Osteoblast (primary cell): ENCODE measurements at regions not wholly inside any gene's neighbourhood (a gene's known extent, or its start where the extent isn't known, plus 50 kb on each side); places are given as distances from the start of the nearest gene placed in this dataset.
"Not testable (repeated sequence)": the region's sequence is repeated elsewhere in the genome, so short reads cannot be mapped to it uniquely, and the experiment has no call there.

Source experiments
- DNase-seq: peaks from one replicate; pipeline ENCODE4 v3.0.0; 2011; ENCODE audit warnings: low spot score, mixed read lengths; ENCODE audit not compliant: insufficient read length; ENCODE audit errors: missing footprints
- H2AFZ ChIP-seq: 2 replicates; pipeline ENCODE4 v1.6.0; 2011; ENCODE audit warnings: mild to moderate bottlenecking, low read length
- H3K27ac ChIP-seq: 2 replicates; pipeline ENCODE4 v1.5.1; 2011; ENCODE audit warnings: mild to moderate bottlenecking, low read depth, low read length, moderate library complexity
- H3K27me3 ChIP-seq: 2 replicates; pipeline ENCODE4 v1.6.0; 2012; ENCODE audit warnings: mild to moderate bottlenecking, control low read depth, inconsistent platforms, low read length, moderate library complexity; ENCODE audit not compliant: insufficient read depth
- H3K36me3 ChIP-seq: 2 replicates; pipeline ENCODE4 v1.5.1; 2011; ENCODE audit warnings: mild to moderate bottlenecking, low read length, control low read depth, moderate library complexity; ENCODE audit not compliant: insufficient read depth
- H3K4me1 ChIP-seq: 2 replicates; pipeline ENCODE4 v1.5.1; 2011; ENCODE audit warnings: mild to moderate bottlenecking, low read length, control low read depth, moderate library complexity; ENCODE audit not compliant: insufficient read depth
- H3K4me2 ChIP-seq: 2 replicates; pipeline ENCODE4 v1.6.0; 2011; ENCODE audit warnings: mild to moderate bottlenecking, low read length; ENCODE audit not compliant: insufficient read depth
- H3K4me3 ChIP-seq: fragments of 200-600 bp; sonication (generic); 3 replicates; pipeline ENCODE4 v1.5.1; 2012; ENCODE audit warnings: mild to moderate bottlenecking, low read length, inconsistent platforms; ENCODE audit not compliant: insufficient read depth
- H3K79me2 ChIP-seq: 2 replicates; pipeline ENCODE4 v1.6.0; 2012; ENCODE audit warnings: mild to moderate bottlenecking, low read length, control low read depth, inconsistent platforms; ENCODE audit not compliant: insufficient read depth
- H3K9me3 ChIP-seq: 2 replicates; pipeline ENCODE4 v1.5.1; 2011; ENCODE audit warnings: low read depth, low read length, control low read depth
- H4K20me1 ChIP-seq: 2 replicates; pipeline ENCODE4 v1.6.0; 2012; ENCODE audit warnings: mild to moderate bottlenecking, low read length, control low read depth; ENCODE audit not compliant: insufficient read depth
- TF ChIP-seq, protein P1 (sequence below): IDR thresholded peaks from 2 replicates; pipeline ENCODE4 v1.5.1; 2011; ENCODE audit warnings: mild to moderate bottlenecking, low read depth, low read length, moderate library complexity; ENCODE audit errors: extremely low read depth

GRCh38 chr4:3628868-3629175, 96.6 kb upstream of the LRPAP1 start:
- no peaks in the 10 kb centered on the region for H3K36me3 ChIP-seq
- H3K79me2 ChIP-seq = no peaks in the 10 kb centered on the region
- no peak overlapping the region for H3K4me2 ChIP-seq
- DNase-seq = peak; percentile 52
- no peaks in the 10 kb centered on the region for H4K20me1 ChIP-seq
- no peaks in the 10 kb centered on the region for H3K9me3 ChIP-seq
- H3K27me3 ChIP-seq = peaks cover 12% of the 10 kb centered on the region
- TF ChIP-seq, protein P1, sequence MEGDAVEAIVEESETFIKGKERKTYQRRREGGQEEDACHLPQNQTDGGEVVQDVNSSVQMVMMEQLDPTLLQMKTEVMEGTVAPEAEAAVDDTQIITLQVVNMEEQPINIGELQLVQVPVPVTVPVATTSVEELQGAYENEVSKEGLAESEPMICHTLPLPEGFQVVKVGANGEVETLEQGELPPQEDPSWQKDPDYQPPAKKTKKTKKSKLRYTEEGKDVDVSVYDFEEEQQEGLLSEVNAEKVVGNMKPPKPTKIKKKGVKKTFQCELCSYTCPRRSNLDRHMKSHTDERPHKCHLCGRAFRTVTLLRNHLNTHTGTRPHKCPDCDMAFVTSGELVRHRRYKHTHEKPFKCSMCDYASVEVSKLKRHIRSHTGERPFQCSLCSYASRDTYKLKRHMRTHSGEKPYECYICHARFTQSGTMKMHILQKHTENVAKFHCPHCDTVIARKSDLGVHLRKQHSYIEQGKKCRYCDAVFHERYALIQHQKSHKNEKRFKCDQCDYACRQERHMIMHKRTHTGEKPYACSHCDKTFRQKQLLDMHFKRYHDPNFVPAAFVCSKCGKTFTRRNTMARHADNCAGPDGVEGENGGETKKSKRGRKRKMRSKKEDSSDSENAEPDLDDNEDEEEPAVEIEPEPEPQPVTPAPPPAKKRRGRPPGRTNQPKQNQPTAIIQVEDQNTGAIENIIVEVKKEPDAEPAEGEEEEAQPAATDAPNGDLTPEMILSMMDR = no peak
- H3K4me3 ChIP-seq = no peak overlapping the region
- peaks cover 3% of the 10 kb centered on the region for H3K4me1 ChIP-seq
- no peak overlapping the region for H2AFZ ChIP-seq
- H3K27ac ChIP-seq = no peak overlapping the region

DNA sequence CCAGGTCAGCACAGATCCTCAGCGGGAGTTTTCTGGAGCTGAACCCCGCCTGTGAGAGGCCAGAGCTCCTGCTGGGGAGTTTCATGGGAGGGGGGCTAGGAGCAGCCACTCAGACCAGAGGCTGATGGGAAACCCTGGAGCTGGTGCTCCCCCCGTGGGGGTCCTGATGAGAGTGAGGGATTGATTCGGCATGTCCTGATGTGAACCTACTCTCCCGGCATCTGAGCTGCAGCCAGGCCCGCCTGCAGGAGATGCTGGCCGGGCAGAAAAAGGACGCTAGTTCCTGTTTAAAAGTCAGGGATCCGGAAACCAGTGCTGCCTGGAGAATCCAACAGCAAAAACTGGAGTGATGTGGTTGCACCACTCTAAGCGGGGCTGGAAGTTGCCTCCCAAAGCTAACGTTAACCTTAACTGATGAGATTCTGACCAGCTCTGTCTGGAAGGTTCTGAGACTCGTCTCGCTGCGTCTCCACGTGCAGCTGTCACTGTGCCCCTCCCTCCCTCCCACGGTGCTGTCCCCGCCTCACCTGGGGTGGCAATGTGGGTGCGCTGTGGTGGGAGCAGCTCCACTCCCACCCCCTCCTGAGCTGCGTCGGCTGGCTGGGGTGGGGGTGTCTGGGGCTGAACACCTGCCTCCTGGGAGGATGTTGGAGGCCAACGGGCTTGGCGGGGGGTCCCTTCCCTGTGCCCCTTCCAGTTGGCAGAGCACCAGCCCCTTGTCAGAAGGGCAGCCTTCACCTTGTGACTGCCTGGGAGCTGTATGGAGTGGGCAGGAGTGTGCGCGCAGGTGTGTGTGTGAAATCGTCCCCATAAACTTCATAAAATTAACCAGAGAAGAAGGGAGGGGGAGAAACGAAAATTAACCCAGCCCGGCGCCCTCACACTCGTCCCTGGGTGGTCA, 96.0 kb upstream of the LRPAP1 start:
- H3K4me2 ChIP-seq, H3K9me3 ChIP-seq: not testable (repeated sequence)
- DNase-seq = peak; percentile 70

GRCh38 chr4:3627456-3627855, 95.2 kb upstream of the LRPAP1 start:
- not testable (repeated sequence) for H3K4me3 ChIP-seq, H3K79me2 ChIP-seq, H3K4me2 ChIP-seq, H3K27ac ChIP-seq, H4K20me1 ChIP-seq, H3K36me3 ChIP-seq, H3K9me3 ChIP-seq, H2AFZ ChIP-seq, DNase-seq, H3K4me1 ChIP-seq
- H3K27me3 ChIP-seq = peaks cover 12% of the 10 kb centered on the region

More for the DNA sequence above, 96.0 kb upstream of the LRPAP1 start:
- H2AFZ ChIP-seq, H3K79me2 ChIP-seq, H3K27ac ChIP-seq, H4K20me1 ChIP-seq, H3K4me3 ChIP-seq, H3K4me1 ChIP-seq, H3K36me3 ChIP-seq: not testable (repeated sequence)
- H3K27me3 ChIP-seq = peaks cover 12% of the 10 kb centered on the region

- DNase-seq = peak; percentile 75
- not testable (repeated sequence) for H3K9me3 ChIP-seq, H3K36me3 ChIP-seq, H3K27ac ChIP-seq, H2AFZ ChIP-seq, H3K4me2 ChIP-seq, H3K4me3 ChIP-seq, H4K20me1 ChIP-seq, H3K4me1 ChIP-seq, H3K79me2 ChIP-seq
- H3K27me3 ChIP-seq = peaks cover 12% of the 10 kb centered on the region
These were observed 94.1 kb upstream of the LRPAP1 start for GRCh38 chr4:3626131-3626884.

DNA sequence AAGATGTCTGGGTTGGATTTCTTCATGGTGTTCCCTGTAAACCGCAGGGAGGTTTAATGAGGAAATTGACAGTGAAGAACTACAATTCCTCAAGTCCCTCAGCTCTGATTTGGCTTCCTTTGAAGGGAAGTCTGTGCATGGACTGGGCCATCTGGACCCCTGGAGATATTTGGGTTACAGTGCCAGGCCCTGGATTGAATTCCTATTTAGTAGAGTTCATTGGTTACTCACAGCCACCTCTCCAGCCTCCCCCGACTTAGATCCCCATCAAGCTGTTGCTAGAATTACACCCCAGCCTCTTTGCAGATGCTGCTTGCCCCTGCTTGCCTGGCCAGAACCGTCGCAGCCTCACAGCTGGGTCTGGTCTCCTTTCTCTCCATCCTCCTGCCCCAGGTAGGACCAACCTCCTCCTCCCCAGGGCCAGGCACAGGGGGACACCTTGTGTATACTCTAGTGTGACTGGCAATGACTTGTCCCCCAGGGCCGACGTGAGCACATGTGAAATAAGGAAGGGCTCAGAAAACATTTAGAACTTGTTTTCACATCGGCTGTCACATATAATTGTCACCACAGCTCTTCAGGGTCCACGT, 93.2 kb upstream of the LRPAP1 start:
- not testable (repeated sequence) for H4K20me1 ChIP-seq, H3K4me3 ChIP-seq, H3K36me3 ChIP-seq, H3K79me2 ChIP-seq, H2AFZ ChIP-seq, H3K27ac ChIP-seq, H3K9me3 ChIP-seq, H3K4me1 ChIP-seq, H3K4me2 ChIP-seq
- H3K27me3 ChIP-seq = peaks cover 12% of the 10 kb centered on the region
- peak; percentile 79 for DNase-seq

GRCh38 chr4:3623809-3624329, 91.6 kb upstream of the LRPAP1 start:
- H4K20me1 ChIP-seq, H3K4me3 ChIP-seq, H2AFZ ChIP-seq, H3K4me2 ChIP-seq, H3K79me2 ChIP-seq, H3K36me3 ChIP-seq, H3K27ac ChIP-seq, H3K4me1 ChIP-seq, H3K9me3 ChIP-seq: not testable (repeated sequence)
- DNase-seq = peak; percentile 88
- H3K27me3 ChIP-seq = peaks cover 10% of the 10 kb centered on the region
